ENCODE measurements at regions not wholly inside any gene's neighbourhood (a gene's known extent, or its start where the extent isn't known, plus 50 kb on each side); places are given as distances from the start of the nearest gene placed in this dataset.

DNA sequence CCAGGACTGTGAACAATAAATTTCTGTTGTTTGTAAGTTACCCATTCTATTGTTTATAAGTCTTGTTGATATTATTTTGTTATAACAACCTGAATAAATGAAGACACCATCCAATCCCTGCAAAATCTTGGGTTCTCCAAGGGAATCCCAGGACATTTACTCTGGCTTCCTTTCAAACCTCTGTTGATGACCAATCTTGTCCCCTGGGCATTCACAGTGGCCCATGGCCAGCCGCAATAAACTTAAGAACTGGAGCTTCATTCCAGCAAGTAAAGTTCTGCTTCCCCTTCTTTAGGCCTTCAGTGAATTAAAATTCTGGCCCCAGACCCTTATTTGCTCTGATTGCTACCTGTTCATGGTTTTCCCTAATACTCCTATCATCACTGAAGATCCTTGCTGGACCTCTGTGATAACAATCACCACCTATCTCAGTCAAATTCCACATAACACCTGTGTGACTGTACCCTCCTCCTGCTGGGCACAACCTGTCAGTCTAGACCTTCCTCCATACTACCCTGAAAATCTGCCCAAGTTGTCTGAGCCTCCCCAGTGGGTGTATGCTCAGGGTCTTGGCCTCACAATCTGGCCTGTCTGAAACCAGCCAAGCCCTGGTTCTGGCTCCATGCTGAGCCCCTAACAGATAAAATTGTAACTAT is 153.1 kb downstream of the SEMA6D start:
- CTCF ChIA-PET: no interaction called here
- H3K36me3 Mint-ChIP-seq: no peaks in the 10 kb centered on the region
- no peaks in the 10 kb centered on the region for H3K4me1 Mint-ChIP-seq
- no peak for DNase-seq
- H3K9me3 Mint-ChIP-seq: no peaks in the 10 kb centered on the region
- no peak overlapping the region for H3K27ac Mint-ChIP-seq
- no peak overlapping the region for H3K4me3 Mint-ChIP-seq
- H3K27me3 Mint-ChIP-seq: no peaks in the 10 kb centered on the region

DNA sequence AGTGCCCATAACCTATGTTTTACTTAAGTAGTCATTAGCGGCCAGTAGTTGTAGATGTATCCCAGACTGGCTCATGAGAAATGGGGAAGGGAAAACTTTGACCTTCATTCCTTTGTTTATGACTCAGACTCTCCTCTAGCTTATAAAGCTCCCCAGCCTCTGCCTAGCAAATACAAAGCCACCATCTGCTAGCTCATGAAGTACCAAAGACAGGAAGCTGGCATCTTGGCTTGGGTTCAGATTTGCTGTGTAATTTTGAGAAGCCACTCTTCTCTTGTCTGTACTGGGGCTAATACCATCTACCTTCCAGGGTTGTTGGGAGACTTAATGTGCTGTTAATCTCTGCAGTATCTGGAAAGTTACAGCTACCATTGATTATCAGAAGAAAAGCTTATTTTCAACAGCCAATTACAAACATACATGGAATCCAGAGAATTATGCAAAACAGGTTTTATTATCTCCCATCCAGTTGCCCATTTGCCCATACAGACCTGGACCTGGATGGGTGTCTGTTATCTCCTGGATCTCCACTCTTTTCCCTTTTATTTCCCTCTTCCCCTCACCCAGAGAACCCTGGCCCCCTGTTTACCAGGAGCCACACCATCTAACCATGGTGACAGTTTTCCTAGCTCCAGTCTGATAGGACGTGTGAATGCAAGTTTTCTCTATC is 153.8 kb downstream of the SEMA6D start:
- CTCF ChIA-PET: no interaction called here
- Mint-ChIP-seq H3K36me3 (no peaks in the 10 kb centered on the region), H3K27ac (no peak overlapping the region), H3K4me1 (no peaks in the 10 kb centered on the region), H3K4me3 (no peak overlapping the region), H3K9me3 (no peaks in the 10 kb centered on the region), H3K27me3 (no peaks in the 10 kb centered on the region)
- no peak for DNase-seq

DNA sequence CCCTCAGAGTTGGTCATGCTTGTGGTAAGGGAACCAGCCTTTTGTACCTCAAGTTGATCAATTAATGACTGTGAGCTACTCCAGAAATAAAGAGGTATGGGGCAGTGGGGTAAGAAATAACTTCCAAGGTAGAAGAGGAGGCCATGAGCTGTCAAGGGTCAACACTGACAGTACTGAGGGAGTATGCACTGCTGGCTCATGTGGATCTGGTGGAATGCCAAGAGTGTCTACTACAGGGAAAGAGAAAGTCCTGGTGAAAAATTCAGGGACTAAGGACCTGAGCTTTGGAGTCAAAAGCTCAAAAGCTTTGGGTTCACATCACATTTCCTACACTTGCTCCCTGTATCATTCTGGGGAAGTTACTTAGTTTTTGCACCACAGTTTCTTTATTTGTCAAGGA is 154.9 kb downstream of the SEMA6D start:
- no peak overlapping the region for H3K4me3 Mint-ChIP-seq
- CTCF ChIA-PET: no interaction called here
- H3K4me1 Mint-ChIP-seq: no peaks in the 10 kb centered on the region
- DNase-seq: no peak
- no peaks in the 10 kb centered on the region for H3K36me3 Mint-ChIP-seq
- no peak overlapping the region for H3K27ac Mint-ChIP-seq
- no peaks in the 10 kb centered on the region for H3K9me3 Mint-ChIP-seq
- no peaks in the 10 kb centered on the region for H3K27me3 Mint-ChIP-seq

DNA sequence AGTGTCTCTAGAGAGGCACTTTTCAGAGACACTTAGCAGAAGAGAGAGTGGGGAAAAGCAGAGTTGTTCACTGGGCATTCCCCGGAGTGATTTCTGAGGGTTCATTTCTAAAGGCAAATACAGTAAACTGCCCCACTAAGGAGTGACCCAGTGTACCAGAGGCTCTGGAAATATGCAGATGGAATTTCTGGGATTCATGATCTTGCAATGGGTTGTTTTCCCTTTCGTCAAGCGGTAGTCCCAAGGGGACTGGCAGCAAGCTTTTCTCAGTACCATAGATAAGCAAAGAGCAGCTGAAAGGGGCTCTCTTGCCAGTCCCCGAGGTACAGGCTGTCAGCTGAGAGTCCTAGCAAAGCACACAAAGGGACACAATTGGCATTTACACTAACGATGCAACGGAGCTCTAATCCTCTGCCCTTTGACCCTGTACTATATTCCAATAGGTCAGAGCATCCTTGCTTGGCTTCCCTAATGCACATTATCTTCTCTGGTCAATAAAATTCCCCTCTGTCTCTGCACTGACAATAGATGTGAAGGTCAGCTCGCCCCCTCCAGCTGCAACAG is 155.6 kb downstream of the SEMA6D start:
- no peak overlapping the region for H3K4me3 Mint-ChIP-seq
- DNase-seq: no peak
- H3K4me1 Mint-ChIP-seq: no peaks in the 10 kb centered on the region
- no peaks in the 10 kb centered on the region for H3K27me3 Mint-ChIP-seq
- H3K36me3 Mint-ChIP-seq: no peaks in the 10 kb centered on the region
- CTCF ChIA-PET: no interaction called here
- H3K27ac Mint-ChIP-seq: no peak overlapping the region
- no peaks in the 10 kb centered on the region for H3K9me3 Mint-ChIP-seq

DNA sequence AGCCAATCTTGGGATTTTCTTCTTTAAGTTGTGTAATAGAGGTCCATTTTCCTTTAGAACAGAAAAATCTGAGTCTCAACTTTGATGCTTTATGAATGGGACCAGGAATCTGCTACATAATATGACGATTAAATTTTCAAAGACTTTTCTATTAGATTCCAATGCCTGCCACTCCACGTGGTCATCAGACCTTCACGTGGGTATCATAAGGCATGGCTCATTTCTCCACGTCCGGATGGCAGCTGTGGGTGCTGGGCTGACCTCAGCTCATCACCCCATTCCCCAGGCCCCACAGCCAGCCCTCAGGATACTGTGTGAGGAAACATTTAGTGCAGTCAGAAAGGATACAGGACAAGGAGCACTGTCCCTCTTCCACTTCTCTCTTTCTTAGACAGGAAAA is 159.7 kb downstream of the SEMA6D start:
- H3K4me3 Mint-ChIP-seq: no peak overlapping the region
- no peaks in the 10 kb centered on the region for H3K27me3 Mint-ChIP-seq
- H3K9me3 Mint-ChIP-seq: no peaks in the 10 kb centered on the region
- DNase-seq: no peak
- no peak overlapping the region for H3K27ac Mint-ChIP-seq
- CTCF ChIA-PET: no interaction called here
- H3K4me1 Mint-ChIP-seq: no peaks in the 10 kb centered on the region
- H3K36me3 Mint-ChIP-seq: no peaks in the 10 kb centered on the region

DNA sequence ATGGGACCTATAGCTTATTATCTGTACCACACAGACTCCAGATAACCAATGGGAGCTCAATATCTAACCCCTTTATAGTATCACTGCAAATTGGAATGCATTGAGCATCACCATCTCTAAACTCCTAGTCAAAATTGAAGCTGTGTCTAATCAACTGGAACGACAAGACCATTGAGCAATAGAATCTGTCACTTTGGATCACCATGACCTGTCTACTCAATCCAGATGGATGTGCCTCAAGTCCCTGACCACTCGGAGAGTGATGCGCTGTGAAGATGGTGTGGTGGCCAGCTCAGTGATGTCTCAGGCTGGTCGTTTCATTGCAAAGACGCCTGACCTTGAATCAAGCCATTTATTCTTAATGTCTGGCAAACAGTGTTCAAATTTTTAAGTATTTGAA is 160.5 kb downstream of the SEMA6D start:
- CTCF ChIA-PET: no interaction called here
- Mint-ChIP-seq H3K4me3 (no peak overlapping the region), H3K36me3 (no peaks in the 10 kb centered on the region), H3K4me1 (no peaks in the 10 kb centered on the region), H3K27me3 (no peaks in the 10 kb centered on the region), H3K27ac (no peak overlapping the region), H3K9me3 (no peaks in the 10 kb centered on the region)
- DNase-seq: no peak

DNA sequence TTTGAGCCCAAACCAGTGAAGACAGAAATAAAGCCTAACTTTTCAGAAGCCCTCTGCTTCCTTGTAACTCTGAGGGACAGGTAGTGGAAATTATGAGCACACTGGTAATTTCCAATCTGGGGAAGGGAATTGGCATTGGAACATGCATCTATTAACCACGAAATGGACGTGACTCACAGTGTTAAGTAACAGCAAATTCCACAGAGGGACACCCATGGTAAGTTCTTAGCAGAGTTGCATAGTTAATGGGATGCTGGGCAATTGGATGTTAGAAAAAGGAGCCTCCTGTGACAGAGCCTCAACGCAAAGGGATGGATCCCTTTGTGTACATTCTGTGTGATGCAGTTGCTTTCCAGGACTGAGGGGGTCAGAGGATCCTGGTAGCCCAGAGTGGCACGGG is 168.6 kb downstream of the SEMA6D start:
- CTCF ChIA-PET: no interaction called here
- no peaks in the 10 kb centered on the region for H3K36me3 Mint-ChIP-seq
- H3K4me3 Mint-ChIP-seq: no peak overlapping the region
- H3K27me3 Mint-ChIP-seq: no peaks in the 10 kb centered on the region
- H3K4me1 Mint-ChIP-seq: no peaks in the 10 kb centered on the region
- H3K27ac Mint-ChIP-seq: no peak overlapping the region
- no peaks in the 10 kb centered on the region for H3K9me3 Mint-ChIP-seq
- no peak for DNase-seq

DNA sequence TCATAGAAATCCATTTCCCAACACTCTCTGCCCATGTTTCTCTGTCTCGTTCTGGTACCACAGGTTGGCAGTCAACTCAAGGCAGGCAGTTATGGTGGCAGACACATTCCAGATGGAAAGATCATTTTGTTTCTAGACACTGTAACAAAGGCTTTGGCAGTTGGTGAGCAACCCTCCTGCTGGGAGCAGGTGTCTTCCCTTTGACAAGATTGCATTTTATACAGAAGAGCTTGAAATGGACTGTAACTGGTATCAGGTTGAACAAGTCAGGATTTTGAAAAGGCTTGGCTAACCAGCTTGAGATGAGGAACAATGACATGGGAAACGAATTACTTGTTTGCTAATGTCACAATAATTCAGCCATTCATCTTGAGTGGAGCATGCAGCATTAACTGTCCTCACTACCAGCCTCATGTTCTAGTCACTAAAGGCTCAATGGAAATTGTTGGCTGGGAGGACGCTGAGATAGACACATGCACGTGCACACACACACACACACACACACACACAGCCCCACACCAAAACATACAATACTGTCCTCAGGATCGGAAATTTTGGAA is 170.0 kb downstream of the SEMA6D start:
- no peak for DNase-seq
- Mint-ChIP-seq H3K27ac (no peak overlapping the region), H3K36me3 (no peaks in the 10 kb centered on the region), H3K27me3 (no peaks in the 10 kb centered on the region), H3K4me1 (no peaks in the 10 kb centered on the region), H3K4me3 (no peak overlapping the region), H3K9me3 (no peaks in the 10 kb centered on the region)
- CTCF ChIA-PET: no interaction called here

DNA sequence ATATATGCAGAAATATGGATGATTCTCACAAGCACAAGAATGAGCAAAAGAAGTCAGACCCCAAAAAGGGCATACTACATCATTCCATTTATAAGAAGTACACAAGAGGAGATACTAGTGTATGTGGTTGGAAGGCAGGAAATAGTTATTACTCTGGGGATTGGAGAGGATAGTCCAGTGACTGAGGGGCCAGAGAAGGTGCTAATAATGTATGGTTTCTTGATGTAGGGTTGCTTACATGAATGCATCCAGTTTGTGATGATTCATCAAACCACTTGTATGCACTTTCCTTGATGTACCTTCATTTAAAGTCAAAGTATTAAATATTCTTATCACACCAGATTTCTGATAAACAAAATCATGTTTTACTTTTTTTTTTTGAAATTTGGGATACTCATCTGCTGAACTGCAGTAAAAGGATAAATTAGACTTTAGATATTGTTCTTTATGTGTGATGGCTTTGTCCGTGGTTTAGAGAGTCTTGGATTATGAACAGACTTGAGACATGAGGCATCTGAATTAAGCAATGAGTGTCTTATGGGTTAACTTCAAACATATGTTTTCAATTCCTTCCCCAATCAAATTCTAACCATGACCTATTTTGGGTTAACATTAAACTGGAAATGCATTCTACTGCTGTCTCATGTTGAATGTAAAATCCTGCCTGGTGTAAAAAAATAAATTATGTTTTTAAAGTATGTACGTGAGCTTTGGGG is 171.2 kb downstream of the SEMA6D start:
- DNase-seq: no peak
- Mint-ChIP-seq H3K36me3 (no peaks in the 10 kb centered on the region), H3K27me3 (no peaks in the 10 kb centered on the region), H3K4me3 (no peak overlapping the region), H3K27ac (no peak overlapping the region), H3K9me3 (no peaks in the 10 kb centered on the region), H3K4me1 (no peaks in the 10 kb centered on the region)
- CTCF ChIA-PET: no interaction called here

DNA sequence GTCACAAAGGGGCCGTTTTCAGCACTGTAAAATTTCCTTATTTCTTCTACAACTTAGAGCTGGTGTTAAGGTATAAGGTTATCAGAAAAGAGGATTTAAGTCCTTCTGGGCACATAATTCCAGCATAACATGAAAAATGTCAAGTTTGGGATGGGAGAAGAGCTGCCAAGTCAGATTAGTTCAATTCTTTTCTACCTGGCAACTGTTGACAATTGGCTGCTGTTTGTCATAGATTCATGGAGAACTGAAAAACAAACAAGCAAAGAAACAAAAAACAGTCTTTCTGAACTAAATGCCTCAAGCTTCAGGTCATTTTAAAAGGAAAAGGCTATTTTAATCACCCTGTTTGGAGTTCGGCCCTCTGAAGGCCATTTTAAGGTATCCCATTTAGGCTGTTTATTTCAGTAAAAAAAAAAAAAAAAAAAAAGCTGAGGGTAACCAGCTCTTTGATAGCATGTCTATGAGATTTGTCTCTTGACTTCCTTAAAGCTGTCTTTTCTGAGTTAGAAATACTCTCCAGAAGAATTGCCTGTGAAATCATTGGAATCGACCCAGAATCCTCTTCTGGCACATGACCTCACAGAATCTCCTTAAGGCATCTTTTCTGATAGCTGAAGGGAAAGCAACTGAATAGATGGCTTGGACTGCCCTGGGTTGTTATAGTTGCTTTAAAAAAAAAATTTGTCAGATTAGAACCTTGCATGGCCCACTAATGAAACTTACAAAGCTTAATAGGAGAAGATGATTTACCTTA is 173.3 kb downstream of the SEMA6D start:
- H3K4me3 Mint-ChIP-seq: no peak overlapping the region
- H3K36me3 Mint-ChIP-seq: no peaks in the 10 kb centered on the region
- no peaks in the 10 kb centered on the region for H3K9me3 Mint-ChIP-seq
- no peak for DNase-seq
- H3K27ac Mint-ChIP-seq: no peak overlapping the region
- CTCF ChIA-PET: interaction anchor here (0.6 kb wide), 1 partner anchor 419 kb away, joined by 3 read pairs; no protein-coding TSS in a partner anchor
- no peaks in the 10 kb centered on the region for H3K4me1 Mint-ChIP-seq
- no peaks in the 10 kb centered on the region for H3K27me3 Mint-ChIP-seq

DNA sequence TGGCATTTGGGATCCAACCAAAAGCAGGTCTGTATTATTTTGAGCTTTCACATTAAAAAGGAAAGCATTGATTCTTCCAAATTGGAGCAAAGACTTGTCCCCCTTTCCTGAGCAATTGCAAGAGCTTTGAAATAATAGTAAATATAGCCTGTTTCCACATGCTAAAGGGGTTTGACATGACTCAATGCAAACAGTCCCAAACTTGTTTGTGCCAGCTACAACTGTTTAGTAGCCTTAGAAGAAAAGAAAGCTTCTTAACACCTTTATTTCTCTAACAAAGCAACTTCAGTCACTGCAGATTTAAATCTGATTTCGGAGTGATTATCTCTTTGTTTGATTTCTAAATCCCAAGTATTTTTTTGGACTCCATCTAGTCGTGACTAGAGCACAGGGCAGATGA is 180.2 kb downstream of the SEMA6D start:
- no peaks in the 10 kb centered on the region for H3K4me1 Mint-ChIP-seq
- DNase-seq: no peak
- H3K27me3 Mint-ChIP-seq: no peaks in the 10 kb centered on the region
- no peaks in the 10 kb centered on the region for H3K36me3 Mint-ChIP-seq
- CTCF ChIA-PET: no interaction called here
- peaks cover 8% of the 10 kb centered on the region for H3K9me3 Mint-ChIP-seq
- H3K27ac Mint-ChIP-seq: no peak overlapping the region
- no peak overlapping the region for H3K4me3 Mint-ChIP-seq

DNA sequence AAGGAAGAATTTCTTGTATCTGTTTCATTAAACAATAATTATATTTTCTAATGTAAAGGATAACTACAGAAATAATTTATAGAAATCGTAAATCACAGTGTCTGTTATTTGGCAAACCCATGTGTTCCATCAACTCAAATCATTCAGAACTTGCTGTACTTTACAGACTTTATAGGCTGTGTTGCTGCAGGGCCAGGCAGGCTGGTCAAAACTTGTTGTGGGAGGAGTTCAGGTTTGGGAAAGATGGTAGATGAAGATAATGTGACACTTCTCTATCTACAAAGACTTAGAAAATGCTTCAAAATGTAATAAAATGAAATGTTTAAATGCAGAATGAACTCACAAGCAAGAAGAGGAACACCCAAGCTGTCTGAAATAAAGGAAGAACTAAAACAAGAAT is 183.4 kb downstream of the SEMA6D start:
- Mint-ChIP-seq H3K27me3 (no peaks in the 10 kb centered on the region), H3K36me3 (no peaks in the 10 kb centered on the region), H3K27ac (no peak overlapping the region), H3K4me3 (no peak overlapping the region), H3K4me1 (no peaks in the 10 kb centered on the region), H3K9me3 (peaks cover 21% of the 10 kb centered on the region)
- CTCF ChIA-PET: no interaction called here
- DNase-seq: no peak

DNA sequence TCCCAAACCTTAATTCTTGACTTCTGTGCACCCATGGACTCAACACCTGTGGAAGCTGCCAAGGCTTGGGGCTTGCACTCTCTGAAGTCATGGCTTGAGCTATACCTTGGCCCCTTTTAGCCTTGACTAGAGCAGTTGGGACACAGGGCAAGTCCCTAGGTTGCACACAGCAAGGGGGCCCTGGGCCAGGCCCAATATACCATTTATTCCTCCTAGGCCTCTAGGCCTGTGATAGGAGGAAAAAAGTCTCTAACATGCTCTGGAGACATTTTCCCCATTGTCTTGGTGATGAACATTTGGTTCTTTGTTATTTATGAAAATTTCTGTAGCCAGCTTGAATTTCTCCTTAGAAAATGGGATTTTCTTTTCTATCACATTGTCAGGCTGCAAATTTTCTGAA is 186.1 kb downstream of the SEMA6D start:
- no peaks in the 10 kb centered on the region for H3K27me3 Mint-ChIP-seq
- H3K4me3 Mint-ChIP-seq: no peak overlapping the region
- no peak overlapping the region for H3K27ac Mint-ChIP-seq
- no peaks in the 10 kb centered on the region for H3K36me3 Mint-ChIP-seq
- CTCF ChIA-PET: no interaction called here
- no peaks in the 10 kb centered on the region for H3K4me1 Mint-ChIP-seq
- DNase-seq: no peak
- H3K9me3 Mint-ChIP-seq: peaks cover 21% of the 10 kb centered on the region

DNA sequence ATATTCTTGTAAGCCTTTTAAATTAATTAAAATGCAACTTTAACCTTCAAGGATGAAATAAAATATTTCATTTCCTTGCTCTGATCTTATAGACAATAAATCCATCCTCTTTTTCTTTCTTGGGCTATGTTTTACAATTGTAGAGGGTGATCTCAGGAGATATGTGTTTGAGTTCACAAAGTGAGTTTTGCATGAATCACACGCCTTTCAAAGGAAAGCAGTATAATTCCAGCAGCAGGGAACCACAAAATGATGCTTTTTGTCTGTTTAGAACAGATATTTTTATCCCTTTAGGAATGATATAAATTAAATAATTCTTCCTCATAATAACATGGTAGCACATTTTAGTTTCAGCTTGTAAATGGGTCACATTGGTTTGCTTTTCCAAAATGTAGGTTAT is 191.2 kb downstream of the SEMA6D start:
- DNase-seq: no peak
- Mint-ChIP-seq H3K36me3 (no peaks in the 10 kb centered on the region), H3K27ac (no peak overlapping the region), H3K9me3 (peaks cover 8% of the 10 kb centered on the region), H3K27me3 (no peaks in the 10 kb centered on the region), H3K4me3 (no peak overlapping the region), H3K4me1 (no peaks in the 10 kb centered on the region)
- CTCF ChIA-PET: no interaction called here
